CMK (cell line): ENCODE measurements at regions not wholly inside any gene's neighbourhood (a gene's known extent, or its start where the extent isn't known, plus 50 kb on each side); places are given as distances from the start of the nearest gene placed in this dataset.
"Not testable (repeated sequence)": the region's sequence is repeated elsewhere in the genome, so short reads cannot be mapped to it uniquely, and the experiment has no call there.

Experiments
- DNase-seq: peaks from one replicate; pipeline ENCODE4 v3.0.0-alpha.2; 2010; ENCODE audit warnings: low read depth

DNA sequence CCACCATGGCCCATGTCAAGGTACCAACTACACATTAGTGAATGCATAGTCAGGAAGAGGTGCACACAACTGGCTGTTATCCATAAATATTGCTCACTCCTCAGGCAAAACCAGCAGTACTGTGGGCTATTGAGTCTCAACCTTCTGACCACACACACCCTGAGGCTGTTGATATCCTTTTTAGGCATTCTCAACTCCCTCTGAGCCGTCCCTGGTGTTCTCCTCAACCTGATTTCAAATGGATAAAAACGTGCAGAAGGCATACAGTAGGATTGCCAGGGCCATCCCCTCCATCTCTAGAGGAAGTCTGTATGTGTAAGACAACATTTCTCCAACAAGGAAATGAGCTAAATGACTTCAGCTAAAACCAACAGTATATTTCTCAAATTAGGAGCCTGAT is 98.7 kb upstream of the KLHL13 start:
- DNase-seq, result no peak

DNA sequence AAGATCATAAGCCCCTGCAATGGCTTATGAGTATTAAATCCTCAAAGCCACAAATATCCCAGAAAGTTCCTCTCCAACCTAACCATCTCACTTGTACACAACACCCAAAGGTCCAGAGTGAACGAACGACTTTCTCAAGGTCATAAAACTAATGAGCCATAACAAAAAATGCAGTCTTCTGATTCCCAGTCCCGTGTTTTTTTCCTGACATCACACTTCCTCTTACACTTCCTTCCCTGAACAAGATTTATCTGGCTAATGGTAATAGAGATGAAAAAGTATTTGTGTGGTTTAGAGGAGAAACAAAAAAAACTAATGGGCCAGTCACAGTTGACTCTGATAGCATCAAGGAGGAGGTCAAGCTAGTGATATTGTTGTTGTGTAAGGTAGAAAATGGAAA is 99.5 kb upstream of the KLHL13 start:
- DNase-seq, result no peak

GRCh38 chrX:118216509-118216908 is 99.9 kb upstream of the KLHL13 start:
- DNase-seq, result no peak

DNA sequence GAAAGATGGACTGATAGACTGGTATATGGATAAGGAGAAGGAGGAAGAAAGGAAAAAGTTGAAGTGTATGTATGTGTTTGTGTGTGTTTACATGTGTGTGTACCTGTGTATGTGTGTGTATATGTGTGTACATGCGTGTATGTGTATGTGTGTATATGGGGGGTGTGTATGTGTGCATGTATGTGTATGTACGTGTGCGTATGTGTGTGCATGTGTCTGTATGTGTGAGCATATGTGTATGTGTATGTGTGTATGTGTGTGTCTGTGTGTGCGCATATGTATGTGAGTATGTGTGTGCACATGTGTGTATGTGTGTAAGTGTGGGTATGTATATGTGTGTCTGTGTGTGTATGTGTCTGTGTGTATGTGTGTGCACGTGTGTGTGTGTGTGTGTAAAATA is 101.5 kb upstream of the KLHL13 start:
- DNase-seq, result no peak

DNA sequence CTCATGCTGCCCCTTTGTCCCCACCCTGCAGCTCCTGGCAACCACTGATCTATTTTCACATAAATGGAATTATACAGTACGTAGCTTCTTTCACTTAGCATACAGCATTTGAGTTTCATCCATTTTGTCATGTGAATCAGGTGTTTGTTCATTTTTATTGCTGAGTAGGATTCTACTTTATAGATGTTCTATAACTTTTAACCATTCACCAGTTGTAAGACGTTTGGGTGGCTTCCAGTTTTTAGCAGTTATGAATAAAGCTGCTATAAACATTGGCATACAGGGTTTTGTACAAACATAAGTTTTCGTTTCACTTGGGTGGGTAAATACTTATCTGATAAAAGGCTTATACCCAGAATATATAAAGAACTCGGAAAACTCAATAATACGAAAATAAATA is 102.3 kb upstream of the KLHL13 start:
- no peak for DNase-seq

DNA sequence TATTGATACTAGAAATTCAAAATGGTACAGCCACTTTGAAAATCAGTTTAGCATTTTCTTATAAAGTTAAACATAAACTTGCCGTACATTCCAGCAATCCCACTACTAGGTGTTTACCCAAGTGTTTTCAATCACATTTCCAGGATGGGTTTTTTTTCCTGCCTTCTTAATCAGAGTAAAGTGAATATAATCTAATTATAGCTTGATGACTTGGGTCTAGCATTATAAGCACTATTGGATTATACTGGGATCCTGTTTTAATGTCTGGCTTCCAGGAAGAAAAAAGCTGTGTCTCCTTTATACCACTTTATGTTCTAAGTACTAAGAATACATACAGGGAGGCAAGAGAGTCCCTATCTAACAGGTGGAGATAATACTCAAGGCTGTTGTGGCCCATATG is 103.3 kb upstream of the KLHL13 start:
- DNase-seq, result no peak

- no peak for DNase-seq
These were observed 103.9 kb upstream of the KLHL13 start for GRCh38 chrX:118220509-118220908.

DNA sequence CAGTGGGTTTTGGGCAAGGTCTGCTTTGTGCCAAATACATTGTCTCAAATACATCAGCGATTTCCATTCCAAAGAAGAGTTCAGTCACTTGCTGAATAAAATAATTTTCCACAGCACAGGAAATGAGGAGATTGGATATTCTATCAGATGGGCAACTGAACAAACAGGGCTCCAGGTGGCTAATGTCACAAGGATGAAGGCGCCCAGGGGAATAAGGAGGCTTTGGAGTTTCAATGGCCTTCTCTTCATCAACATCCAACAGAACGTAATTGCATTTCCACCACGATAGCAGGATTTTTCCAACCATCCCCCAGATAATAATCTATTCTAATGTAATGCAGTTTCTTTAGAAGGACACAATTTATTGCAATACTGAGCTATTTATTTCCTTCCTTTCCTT is 104.7 kb upstream of the KLHL13 start:
- DNase-seq, result no peak

DNA sequence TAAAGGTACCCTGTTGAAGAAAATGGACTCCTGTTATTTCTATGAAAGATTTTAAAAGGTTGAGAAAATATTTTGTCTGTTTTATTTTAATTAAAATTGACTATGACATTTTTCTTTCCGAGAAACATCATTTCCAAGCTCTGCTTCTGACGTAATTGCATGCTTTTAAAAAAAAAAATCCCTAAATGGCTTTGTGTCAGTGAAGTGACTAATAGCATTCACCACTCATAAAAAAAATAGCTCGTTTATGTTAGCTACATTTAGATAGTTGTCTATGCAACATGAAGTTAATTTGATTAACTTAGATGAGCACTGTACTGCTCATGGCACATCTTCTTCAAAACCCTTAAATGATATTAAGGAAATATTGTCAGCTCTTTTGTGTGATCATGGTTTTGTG is 105.1 kb upstream of the KLHL13 start:
- DNase-seq, result no peak

DNA sequence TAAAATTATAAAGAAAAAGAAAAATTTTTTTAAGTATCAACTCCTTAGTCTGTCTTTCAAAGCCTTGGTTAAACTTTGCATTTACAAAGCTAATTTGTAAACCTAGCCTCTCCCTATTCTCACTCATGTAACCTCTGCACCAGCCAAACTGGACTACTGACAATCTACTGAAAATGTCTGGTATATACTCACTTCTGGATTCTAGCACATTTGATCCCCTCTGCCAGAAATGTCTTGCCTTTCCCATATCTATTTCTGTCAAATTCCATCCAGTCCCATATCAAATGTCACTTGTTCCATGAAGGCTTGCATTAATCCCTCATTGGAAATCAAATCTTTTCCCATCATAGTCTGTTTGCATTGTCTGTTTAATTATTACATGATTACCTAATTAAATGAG is 105.8 kb upstream of the KLHL13 start:
- DNase-seq, result no peak

DNA sequence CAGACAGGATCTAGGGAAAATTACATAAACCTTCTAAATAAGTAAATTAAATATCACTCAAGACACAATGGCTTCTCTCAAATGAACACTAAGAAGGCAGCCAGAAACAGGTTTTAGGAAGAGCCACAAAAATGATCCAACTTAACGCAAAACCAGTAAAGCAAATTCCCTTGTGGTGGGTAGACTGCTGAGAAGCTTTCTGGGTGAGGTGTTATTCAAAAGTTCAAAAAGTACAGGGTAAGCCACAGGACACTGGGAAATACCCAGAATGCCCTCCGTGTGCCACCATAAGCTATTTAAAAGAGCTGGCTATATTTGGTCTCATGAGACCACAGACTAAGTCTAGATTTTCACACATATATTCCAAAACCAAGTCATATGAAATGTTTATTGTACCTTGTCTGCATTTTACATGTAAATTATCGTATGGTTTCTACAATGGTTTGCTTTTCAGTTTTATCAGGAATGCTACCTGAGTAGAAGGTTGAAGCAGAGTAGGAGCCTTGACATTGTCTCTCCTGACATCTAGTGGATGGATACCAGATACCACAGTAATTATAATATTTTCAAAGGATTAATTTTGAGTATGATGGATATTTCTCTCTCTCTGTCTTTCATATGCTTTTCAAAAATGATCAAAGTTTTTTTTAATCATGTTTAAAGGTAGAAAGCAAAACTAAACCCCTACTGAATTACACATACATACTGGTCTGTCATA is 109.3 kb upstream of the KLHL13 start:
- DNase-seq, result no peak

DNA sequence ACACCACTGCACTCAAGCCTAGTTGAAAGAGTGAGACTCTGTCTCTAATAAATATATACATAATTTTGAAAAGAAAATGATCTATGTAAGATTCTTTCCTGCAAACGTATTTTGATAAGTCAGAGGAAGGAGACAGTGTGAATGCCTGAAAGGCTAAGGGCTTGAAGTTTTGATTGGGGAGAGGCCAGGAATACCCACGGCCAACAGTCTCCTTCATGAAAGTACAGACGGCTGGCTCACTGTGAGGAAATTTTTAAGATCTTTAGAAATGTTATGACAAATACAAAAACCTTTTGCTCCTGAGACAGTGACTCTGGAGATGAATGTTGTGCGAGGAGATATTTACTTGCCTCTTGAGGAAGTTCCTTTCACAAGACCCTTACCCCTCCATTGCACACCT is 111.4 kb upstream of the KLHL13 start:
- no peak for DNase-seq

GRCh38 chrX:118228456-118228855 is 111.8 kb upstream of the KLHL13 start:
- DNase-seq, result no peak

DNA sequence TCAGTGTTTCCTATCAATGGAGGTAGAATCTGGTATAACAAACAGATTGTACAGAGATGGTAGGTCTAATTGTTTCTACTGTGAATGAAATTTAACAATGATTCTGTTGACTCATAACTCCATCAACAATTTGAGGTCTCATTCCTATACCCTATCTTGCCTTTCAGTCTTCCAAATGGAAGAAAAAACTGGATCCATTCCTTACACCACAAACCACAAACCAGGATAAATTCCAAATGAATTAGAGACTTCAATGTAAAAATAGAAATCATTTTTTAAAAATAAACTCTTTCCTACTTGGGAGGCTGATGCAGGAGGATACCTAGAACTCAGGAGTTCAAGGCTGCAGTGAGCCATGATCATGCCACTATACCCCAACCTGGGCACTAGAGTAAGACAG is 114.4 kb upstream of the WDR44 start:
- no peak for DNase-seq

- DNase-seq, result no peak
These were observed 106.6 kb upstream of the WDR44 start for GRCh38 chrX:118239178-118239870.

GRCh38 chrX:118239913-118240698 is 105.8 kb upstream of the WDR44 start:
- no peak for DNase-seq

DNA sequence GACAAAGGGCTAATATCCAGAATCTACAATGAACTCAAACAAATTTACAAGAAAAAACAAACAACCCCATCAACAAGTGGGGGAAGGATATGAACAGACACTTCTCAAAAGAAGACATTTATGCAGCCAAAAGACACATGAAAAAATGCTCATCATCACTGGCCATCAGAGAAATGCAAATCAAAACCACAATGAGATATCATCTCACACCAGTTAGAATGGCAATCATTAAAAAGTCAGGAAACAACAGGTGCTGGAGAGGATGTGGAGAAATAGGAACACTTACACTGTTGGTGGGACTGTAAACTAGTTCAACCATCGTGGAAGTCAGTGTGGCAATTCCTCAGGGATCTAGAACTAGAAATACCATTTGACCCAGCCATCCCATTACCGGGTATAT is 98.9 kb upstream of the WDR44 start:
- DNase-seq, result not testable (repeated sequence)

GRCh38 chrX:118249146-118249545 is 96.8 kb upstream of the WDR44 start:
- DNase-seq, result no peak

DNA sequence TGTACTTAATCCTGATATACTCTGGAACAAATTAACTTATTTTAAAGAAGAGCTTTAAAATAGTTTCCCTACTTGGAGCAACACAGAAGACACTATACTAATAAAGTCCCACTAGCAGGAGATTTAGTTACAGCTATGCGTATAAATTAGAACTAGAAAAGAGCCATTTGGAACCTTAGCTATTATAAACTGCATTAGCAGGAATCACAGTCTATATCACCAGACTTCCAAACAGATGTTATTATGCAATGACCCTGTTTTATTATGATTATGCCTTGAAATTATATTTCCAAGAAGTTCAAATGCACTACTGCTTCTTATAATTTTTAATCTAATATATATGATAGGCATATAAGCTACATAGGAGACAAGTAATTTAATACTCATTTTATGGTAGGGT is 95.5 kb upstream of the WDR44 start:
- DNase-seq, result no peak

DNA sequence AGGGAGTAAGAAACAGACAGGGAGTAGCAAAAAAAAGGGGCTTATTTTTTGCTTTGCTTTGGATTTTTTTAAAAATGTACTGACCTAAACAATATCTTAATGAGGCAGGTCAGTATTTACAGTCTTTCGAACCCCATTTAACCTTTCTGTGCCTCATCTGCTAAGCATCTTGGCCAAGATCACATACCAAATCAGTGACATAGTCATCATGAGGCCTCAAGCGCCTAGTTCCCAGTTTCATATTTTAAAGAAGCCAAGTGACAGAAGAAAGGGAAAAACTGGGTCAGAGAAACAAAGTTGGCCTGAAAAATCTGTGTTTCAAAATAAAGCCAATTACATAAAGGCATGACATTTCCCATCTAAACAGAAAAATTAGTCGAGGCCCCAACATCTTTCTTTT is 94.6 kb upstream of the WDR44 start:
- DNase-seq, result no peak

- DNase-seq, result no peak
These were observed 92.9 kb upstream of the WDR44 start for GRCh38 chrX:118252967-118253366.

GRCh38 chrX:118254611-118255010 is 91.3 kb upstream of the WDR44 start:
- DNase-seq, result peak; percentile 17

GRCh38 chrX:118255921-118256320 is 90.0 kb upstream of the WDR44 start:
- DNase-seq, result no peak
